SW480 (cell line): ENCODE measurements at regions not wholly inside any gene's neighbourhood (a gene's known extent, or its start where the extent isn't known, plus 50 kb on each side); places are given as distances from the start of the nearest gene placed in this dataset.
A peak's percentile ranks its signal among the peaks of the same experiment; 100 is the strongest.

ENCODE experiments used
- DNase-seq: peaks from one replicate; pipeline ENCODE4 v3.0.0-alpha.2; 2016; ENCODE audit warnings: low spot score

DNA sequence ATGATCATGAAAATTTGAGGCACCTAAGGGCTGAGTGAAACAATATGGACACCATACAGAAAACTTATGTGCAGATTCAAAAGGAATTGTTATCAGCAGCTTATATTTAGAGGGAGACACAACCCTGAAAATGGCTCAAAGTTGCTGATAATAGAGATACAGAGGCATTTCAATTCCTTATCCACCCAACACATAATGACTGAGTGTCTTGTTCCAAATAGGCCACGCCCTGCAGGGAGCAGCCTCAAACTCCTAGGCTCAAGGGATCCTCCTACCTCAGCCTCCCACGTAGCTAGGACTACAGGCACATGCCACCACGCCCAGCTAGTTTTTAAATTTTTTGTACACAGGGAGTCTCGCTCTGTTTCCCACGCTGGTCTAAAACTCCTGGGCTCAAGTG is 79.0 kb downstream of the LBH start:
- DNase-seq = no peak

DNA sequence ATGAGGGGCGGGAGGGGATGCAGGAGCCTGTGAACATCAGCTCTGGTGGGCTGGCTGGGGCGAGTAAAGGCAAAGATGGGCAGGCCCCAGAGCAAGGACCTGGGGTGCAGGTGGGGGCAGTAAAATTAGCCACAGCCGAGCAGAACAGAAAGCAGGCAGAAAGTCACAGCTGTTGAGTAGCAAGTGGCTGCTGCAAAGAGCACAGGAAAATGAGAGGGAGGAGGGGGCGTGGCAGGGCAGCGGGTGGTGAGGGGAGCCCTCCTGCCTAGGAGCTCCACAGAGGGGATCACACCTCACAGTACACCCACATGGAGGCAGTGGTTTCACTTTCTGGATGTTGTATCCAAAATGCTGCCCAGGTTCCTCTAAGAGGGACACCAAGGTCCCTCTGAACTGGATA is 79.6 kb downstream of the LBH start:
- DNase-seq = no peak

DNA sequence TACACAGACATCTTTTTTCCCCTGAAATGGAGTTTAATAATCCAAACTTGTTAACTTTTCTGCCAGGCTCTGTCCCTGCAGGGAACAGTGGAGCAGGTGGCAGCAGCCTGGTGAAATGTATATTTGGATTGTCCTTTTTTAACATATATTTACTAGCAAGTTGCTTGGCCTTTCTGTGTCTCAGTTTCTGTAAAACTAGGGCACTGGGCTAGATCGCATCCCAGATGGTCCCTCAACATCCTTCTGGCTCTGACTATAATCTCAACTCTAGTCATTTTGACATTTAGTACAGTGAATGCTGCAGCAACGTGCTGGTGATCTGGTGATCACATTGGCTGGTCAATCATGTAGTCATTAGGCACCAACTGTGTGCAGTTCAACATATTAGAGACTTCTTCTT is 80.4 kb downstream of the LBH start:
- no peak for DNase-seq

DNA sequence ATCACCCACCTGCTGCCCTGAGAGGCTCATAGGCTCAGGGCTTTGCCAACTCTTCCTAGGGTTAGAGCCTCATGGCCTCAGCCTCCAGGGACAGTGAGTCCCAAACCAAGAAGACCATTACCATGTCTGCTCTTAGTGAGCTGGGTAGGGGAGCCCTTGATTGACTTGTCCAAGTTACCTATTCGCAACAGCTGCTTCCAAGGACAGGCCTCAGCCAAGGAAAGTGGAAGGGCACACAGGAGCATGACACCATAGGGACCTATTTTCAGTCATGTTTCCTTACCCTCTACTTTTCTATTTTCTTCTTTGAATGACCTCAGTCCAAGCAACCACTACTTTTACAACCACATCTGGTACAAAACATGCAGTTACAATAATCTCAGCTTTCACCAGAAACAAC is 81.6 kb downstream of the LBH start:
- no peak for DNase-seq

DNA sequence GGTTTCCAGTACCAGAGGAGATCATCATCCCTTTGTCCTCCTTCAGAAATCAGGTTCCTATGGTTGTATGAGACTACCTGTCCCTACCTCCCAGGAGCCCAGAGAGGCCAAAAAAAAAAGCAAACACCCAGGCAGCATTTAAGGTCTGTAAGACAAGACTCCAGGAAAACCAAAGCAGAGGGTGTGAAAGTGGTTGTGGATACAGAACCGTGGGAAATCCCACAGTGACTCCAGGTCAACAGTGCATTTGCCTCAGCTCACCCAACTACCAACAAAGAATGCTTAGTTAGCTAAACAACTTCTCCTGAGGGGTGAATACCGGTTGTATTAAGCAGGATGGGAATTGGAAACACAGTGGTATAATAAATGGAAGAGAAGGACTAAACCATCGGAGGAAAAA is 83.6 kb downstream of the LBH start:
- no peak for DNase-seq

DNA sequence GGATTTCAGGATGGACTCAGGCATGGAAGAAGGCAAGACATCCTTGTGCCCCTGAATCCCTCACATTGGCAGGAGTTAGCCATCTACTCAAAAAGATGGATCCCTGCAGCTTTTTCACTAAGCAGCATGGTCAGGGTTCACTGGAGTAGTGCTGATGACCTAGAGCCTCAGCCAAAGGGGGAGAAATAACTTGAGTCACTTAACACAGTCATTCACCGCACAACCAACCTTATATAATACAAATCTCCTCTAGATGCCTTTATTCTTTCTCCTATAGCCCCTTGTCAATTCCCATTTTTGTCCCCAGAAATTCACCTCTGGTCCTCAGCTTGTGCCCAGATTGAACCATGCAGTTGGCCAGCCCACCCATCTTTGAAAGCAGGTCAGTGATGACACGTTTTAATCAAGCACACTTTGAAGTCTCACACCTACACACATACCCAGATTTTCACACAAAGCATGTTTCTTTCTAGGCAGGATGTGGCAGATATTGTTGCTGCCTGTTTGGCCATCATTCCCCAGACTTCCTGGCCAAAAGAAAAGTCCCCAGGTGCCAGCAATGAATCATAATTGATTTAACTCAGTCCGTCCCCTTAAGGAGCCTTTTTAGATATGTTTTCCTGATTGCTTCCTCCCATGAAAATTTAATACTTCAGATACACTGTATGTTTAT is 84.2 kb downstream of the LBH start:
- peak; percentile 62 for DNase-seq

DNA sequence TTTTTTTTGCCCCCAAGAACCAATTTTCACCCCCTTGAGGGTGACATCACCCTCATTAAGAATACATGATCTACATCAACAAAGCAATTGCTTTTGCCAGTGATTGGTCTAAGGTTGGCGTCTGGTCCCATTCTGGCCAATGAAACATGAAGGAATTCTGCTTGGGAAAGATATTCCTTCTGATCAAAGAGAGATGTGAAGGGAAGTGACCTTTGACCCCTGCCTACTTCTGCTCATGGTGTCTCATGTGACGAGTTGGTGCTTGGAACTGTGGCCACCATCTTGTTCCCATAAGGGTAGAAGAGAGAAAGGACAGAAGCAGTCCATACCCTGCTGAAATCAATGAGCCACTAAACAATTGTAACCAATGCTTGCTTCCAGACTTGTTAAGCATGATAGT is 85.1 kb downstream of the LBH start:
- no peak for DNase-seq

DNA sequence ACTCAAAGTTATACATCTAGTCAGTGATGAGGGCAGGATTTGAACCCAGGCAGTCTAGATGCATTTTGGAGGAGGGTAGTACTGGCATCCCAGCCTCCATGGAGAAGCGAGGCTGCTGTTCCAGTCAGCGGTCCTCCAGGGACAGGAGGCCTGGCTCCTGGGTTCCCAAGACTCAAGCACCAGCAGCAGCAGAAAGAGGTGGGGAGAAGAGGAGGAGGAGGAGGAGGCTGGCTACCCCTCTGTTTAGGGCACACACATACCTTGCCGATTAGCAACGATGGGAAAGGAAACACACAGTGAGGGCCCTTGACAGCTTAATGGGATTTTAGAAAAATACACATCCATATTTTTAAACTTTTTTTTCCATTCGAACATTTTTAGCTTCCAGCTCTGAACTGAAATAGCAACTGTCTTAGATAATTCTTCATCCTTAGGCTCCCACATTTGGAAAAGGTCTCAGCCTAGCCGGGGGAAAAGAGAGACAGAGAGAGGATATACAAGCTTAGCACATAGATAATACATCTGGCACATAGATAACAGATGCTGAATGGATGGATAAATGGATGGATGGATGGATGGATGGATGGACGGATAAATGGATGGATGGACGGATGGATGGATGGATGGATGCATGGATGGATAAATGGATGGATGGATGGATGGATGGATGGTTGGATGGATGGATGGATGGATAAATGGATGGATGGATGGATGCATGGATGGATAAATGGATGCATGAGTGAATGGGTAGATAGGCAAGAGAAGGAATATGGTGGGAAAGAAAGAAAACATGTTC is 87.9 kb downstream of the LBH start:
- no peak for DNase-seq

DNA sequence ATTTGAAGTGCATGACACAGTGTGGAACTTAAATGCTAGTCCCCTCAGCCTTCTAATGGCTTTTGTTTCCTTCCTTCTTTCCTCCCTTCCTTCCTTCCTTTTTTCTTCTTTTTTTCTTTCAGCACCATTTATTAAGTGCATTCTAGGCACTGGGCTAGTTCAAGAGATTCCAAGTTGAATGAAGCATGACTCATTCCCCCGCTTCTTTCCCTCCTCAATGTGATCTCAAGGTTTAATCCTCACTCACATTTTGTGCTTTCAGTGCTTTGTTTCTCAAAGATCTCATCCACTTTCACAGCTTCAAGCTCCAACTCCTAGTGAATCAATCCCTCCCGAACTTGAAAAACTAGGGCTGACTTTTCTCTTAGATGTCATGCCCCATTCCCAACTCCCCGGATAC is 90.1 kb downstream of the LBH start:
- DNase-seq = no peak

DNA sequence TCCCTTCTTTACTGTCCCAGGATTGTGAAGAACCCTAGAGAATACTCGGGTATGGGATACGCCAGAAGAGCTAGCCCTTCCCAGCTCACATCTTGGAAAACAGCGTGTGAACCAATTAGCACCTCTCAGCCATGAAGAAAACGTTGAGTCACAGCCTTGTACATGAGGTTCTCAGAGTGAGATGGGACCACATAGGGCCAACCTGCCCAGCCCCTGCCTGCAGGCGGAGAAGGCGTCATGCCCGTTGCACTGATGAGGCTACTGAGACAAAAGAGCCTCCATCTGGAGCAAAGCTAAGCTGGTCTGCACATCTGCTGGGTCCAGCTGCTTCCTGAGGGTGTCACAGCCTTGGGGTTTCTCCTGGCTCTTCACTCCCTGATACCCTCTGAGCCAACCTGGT is 92.2 kb downstream of the LBH start:
- DNase-seq = no peak

DNA sequence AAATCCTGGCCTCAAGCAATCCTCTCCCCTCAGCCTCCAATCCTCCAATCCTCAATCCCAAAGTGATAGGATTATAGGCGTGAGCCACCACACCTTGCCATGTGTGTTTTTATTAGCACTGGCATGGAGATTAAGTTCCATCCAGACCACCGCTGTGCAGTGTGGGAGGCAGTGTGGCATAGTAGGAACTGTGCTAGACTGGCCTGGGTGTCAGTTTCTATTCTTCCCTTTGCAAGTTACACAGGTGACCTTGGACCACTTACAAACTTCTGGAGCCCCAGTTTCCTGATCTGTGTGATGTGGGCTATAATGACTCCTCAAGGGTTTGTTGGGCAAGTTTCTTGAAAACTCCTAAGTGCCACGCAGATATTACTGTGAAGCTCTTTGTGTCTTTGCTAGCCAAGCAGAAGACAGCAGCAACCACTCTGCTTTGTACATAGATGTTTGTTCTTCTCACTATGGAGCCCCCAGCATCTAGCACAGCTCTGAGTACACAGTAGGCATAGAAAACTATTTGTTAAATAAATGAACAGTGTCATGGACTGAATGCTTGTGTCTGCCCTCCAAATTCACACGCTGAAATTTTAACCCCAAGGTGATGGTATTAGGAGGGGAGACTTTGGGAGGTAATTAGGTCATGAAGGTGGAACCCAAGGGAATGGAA is 93.0 kb downstream of the LBH start:
- no peak for DNase-seq

DNA sequence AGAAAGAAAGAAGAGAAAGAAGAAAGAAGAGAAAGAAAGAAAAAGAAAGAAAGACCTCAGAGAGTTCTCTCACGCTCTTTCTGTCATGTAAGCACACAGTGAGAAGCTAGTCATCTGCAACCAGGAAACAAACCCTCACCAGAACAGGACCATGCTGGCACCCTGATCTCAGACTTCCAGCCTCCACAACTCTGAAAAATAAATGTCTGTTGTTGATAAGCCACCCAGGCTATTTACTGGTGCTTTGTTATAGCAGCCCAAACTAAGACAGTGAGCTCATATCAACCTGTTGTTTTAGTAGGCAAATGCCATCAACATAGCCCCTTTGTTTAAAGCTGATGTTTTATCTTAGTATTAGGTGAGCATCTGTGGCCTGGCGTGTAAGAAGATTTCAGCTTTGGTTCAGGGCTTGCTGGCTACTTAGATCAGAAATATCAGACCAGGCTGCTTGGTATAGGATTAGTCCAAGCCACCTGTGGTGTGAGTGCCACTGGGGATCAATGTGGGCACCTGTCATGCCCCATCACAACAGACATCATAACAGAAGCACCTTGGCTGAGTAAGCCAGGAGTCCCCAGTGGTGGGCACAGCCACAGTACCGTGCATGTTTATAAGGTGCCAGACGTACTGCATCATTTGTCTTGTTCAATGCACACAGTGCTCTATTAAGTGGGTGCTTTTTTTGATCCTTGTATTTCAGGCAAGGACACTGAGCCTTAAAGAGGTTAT is 94.4 kb downstream of the LBH start:
- DNase-seq = no peak

DNA sequence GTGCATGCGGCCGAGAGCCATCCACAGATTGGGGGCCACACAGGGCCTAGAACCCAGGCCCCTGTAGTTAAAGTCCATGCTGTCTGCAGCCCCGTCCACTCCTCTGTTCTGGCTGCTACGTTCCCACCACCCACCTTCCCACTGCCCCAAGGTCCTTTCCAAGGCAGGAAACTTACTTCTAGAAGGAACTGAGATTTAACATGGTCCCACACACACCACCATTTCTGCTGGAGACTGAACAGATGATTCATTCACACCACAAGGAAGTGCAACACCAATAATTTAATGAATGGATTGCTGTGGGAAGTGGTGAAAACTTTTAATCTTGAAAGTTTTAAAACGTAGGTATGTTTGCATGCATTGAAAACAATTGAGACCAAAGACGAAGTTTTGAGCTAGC is 95.2 kb downstream of the LBH start:
- DNase-seq = no peak

DNA sequence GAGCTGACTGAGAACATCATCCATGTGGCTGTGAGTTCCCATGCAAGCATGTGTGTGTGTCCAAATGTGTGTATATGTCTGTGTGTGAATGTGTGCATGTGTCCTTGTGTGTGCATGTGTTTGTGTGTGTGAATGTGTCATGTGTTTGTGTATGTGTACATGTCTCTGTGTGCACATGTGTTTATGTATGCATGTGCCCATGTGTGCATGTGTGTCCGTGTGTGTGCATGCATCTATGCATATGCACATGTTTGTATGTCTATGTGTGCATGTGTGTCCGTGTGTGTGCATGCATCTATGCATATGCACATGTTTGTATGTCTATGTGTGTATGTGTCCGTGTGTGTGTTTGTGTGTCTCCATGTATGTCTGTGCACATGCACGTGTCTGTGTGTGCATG is 99.7 kb downstream of the LBH start:
- DNase-seq = no peak

DNA sequence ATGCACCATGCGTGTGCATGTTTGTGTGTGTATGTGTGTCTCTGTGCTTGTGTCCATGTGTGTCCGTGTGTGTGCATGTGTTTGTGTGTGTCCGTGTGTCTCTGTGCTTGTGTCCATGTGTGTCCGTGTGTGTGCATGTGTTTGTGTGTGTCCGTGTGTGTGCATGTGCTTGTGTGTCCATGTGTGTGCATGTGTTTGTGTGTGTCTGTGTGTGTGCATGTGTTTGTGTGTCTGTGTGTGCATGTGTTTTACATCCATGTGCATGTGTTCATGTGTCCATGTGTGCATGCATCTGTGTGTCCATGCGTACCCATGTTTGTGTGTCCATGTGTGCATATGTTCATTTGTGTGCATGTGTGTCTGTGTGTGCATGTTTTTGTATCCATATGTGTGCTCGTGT is 100.5 kb downstream of the LBH start:
- DNase-seq = no peak

DNA sequence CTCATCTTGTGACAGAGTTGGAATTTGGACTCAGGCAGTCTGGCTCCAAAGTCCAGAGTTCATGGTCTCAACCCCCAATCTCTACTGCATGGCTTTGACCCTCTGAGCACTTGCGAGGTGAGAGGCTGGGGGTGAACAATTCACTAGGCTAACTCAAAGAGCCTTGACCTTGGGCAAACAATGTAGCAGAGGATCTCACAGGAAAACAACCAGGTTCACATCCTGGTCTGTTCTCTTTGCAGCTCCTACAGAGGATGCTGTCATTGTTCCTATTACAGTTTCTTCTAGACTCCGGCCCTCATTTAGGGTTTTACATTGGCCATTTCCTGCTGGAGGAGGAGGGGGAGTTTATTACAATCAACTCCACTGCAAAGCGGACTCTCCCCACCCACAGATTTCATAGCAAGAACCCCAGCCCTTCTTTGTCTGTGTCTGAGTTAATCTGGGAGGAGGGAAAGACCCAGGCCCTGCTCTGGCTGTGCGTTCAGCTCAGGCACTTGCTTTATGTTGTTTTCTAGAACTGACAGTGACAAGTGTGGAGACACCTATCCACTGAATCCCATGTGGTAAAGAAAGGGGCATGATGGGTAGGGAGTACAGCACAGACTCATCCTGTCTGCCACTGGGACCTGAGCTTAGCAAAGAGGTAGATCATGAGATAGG is 101.6 kb downstream of the LBH start:
- DNase-seq = no peak

DNA sequence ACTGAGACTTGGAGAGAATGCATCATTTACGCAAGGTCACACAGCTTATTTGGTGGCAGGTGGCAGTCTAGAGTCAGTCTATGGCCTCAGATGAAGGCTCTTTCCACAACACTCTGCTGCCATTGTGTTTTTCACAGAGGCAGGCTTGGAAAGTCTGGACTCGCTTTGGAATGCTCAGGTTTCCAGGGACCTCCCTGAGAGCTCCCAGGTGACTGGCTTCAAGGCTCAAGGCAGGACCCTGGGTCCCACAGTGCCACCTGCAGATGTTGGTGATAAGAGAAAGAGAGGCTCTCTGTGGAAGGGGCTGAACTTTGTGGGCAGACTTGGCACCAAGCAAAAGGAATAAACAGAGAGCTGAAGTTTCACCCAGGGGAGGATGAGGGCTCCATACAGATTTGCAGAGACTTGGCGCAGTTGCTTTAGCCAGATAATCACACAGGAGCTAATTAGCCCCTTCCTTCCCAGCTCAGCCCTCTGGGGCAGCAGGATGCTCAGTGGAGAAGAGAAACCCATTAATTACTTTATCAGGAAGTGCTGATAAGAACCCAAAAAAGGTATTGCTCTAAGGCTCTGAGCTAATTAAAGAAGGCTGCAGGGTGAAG is 103.5 kb downstream of the LBH start:
- peak; percentile 14 for DNase-seq

DNA sequence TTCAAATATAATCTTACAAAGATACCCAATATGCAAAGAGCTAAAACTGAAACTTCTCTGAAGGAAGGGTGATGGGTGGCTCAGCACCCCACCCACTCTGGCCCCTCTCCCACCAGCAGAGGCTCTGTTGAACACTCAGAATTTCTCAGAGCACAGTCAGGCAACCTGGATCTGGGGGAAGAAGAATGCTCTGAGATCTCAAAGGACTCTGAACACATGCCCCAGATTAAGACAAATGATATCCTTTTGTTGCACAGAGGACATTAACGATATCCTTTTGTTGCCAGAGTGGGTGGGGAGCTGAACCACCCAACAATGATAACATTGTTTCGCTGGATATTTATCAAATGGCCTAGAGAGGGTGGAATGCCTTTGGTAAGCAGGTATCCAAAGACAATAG is 104.8 kb downstream of the LBH start:
- peak; percentile 16 for DNase-seq

DNA sequence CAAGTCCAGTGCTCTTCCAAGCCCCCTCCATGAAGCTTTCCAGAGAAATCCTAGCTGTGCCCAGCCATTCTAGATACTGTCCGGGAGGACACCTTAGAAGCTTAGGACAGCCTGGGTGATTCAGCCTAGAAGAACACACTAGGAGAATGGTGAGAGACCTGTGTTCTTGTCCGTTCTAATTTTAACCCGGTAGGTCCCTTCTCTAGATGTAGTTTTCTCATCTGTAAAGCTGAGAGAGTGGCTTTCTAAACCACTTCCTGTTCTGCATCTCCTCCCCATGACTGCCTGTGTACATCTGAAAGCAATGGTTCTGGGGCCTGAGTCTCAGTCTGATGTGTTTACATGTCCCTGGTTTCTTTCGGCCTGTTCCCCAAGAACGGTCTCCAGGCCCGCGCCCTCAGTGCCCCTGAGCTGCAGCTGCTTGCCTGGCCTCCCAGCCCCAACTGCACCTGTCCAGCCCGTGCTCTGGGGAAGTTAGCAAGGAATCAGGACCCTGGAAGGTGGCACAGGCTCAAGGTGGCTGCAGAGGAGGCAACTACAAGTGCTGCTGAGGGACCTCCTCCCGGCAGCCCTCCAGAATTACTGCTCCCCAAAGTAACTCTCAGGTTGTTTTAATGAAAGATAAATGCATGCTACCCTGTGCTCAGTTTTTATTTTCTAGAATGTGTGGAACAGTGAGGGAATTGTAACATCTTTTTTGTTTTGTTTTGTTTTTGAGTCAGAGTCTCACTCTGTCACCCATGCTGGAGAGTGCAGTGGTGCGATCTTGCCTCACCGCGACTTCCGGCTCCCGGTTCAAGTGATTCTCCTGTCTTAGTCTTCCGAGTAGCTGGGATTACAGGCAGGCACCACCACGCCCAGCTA is 105.9 kb downstream of the LBH start:
- DNase-seq = no peak

DNA sequence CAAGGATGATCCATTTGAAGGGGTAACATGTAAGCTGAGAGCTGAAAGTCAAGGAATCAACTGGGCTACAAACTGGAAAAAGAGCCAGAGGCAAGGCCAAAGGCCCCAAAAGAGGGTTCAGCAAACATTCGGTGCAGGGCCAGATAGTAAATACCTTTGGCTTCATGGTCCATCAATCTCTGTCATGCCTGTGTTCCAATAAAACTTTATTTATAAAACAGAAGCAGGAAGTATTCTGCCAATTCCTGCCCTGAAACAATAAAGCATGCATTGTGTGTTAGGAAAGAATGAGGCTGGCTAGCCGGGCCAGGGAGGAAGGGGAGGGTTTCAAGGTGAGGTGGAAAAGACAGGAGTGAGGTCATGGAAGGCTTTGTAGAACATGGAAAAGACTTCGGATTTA is 107.1 kb downstream of the LBH start:
- DNase-seq = no peak

DNA sequence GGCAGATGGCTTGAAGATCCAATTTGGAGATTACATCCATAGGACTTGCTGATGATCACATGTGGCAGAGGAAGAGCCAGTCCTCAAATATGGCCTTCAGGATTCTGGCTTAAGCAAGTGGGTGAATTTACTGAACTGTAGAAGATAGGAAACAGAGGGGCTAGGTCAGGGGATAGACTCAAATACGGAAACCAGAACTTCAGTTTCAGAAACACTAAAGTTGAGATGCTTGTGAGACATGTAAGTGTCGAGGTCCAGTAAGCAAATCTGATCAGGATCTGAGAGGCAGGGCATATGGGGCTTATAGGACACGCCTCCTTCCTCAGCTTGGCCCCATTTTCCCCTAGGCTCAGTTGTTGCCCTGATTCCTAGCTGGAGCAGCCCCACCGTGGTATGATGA is 107.7 kb downstream of the LBH start:
- DNase-seq = no peak
